Breast epithelium (tissue), 3 donors: ENCODE measurements at regions not wholly inside any gene's neighbourhood (a gene's known extent, or its start where the extent isn't known, plus 50 kb on each side); places are given as distances from the start of the nearest gene placed in this dataset.

Experiments
- POLR2A ChIP-seq: fragments of 450-650 bp; IDR thresholded peaks from one replicate; pipeline ENCODE4 v1.6.1; 2016; ENCODE audit warnings: antibody characterized with exemption, mild to moderate bottlenecking, moderate library complexity
- POLR2AphosphoS5 ChIP-seq, 3 donors: sonication (generic); formaldehyde crosslinking; IDR thresholded peaks; one replicate each; pipeline ENCODE4 v1.6.1; 2017; ENCODE audit warnings: antibody characterized with exemption in 3 of 3
- TF ChIP-seq, protein P1 (sequence below), 3 donors: fragments of 450-650 bp; IDR thresholded peaks; one replicate each; pipeline ENCODE4 v1.5.1; 2016 to 2017; ENCODE audit warnings: antibody characterized with exemption in 3 of 3, mild to moderate bottlenecking in 3 of 3, moderate library complexity in 3 of 3

DNA sequence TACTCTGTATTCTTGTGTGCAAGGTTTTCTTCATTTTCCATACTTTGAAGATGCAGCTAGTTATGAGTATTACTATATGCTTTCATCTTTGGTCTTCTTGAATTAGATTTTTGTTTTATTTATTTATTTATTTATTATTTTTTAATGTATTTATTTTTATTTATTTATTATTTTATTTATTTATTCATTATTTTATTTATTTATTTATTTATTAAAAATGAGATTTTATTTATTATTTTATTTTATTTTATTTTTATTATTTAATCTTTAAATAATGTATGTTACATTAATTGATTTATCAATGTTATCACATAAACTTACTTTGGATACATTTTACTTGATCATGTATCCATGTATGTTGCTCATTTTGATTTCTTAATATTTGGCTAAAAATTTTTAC lies 132.3 kb upstream of the GALNT13 start:
- TF ChIP-seq POLR2A (no peak), POLR2AphosphoS5 (IDR thresholded peaks at IDR 0.05) (no peak)
- TF ChIP-seq, protein P1, sequence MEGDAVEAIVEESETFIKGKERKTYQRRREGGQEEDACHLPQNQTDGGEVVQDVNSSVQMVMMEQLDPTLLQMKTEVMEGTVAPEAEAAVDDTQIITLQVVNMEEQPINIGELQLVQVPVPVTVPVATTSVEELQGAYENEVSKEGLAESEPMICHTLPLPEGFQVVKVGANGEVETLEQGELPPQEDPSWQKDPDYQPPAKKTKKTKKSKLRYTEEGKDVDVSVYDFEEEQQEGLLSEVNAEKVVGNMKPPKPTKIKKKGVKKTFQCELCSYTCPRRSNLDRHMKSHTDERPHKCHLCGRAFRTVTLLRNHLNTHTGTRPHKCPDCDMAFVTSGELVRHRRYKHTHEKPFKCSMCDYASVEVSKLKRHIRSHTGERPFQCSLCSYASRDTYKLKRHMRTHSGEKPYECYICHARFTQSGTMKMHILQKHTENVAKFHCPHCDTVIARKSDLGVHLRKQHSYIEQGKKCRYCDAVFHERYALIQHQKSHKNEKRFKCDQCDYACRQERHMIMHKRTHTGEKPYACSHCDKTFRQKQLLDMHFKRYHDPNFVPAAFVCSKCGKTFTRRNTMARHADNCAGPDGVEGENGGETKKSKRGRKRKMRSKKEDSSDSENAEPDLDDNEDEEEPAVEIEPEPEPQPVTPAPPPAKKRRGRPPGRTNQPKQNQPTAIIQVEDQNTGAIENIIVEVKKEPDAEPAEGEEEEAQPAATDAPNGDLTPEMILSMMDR (IDR thresholded peaks at IDR 0.05) = no peak
